Astrocyte (in vitro differentiated cells and primary cell): ENCODE measurements at regions not wholly inside any gene's neighbourhood (a gene's known extent, or its start where the extent isn't known, plus 50 kb on each side); places are given as distances from the start of the nearest gene placed in this dataset.

ENCODE experiments used
- EZH2 ChIP-seq: IDR thresholded peaks from 2 replicates; pipeline ENCODE4 v1.6.1; 2012; ENCODE audit warnings: mild to moderate bottlenecking, low read length, inconsistent platforms; ENCODE audit not compliant: insufficient read depth
- TF ChIP-seq, protein P1 (sequence below): IDR thresholded peaks from 2 replicates; pipeline ENCODE4 v1.5.1; 2011; ENCODE audit warnings: low read depth, mild to moderate bottlenecking, inconsistent platforms, low read length, moderate library complexity; ENCODE audit not compliant: insufficient read depth

- TF ChIP-seq, protein P1, sequence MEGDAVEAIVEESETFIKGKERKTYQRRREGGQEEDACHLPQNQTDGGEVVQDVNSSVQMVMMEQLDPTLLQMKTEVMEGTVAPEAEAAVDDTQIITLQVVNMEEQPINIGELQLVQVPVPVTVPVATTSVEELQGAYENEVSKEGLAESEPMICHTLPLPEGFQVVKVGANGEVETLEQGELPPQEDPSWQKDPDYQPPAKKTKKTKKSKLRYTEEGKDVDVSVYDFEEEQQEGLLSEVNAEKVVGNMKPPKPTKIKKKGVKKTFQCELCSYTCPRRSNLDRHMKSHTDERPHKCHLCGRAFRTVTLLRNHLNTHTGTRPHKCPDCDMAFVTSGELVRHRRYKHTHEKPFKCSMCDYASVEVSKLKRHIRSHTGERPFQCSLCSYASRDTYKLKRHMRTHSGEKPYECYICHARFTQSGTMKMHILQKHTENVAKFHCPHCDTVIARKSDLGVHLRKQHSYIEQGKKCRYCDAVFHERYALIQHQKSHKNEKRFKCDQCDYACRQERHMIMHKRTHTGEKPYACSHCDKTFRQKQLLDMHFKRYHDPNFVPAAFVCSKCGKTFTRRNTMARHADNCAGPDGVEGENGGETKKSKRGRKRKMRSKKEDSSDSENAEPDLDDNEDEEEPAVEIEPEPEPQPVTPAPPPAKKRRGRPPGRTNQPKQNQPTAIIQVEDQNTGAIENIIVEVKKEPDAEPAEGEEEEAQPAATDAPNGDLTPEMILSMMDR: no peak
- no peak for TF ChIP-seq EZH2
Measured at GRCh38 chr1:81493102-81493869, 307.4 kb upstream of the ADGRL2 start.
